ENCODE measurements at regions not wholly inside any gene's neighbourhood (a gene's known extent, or its start where the extent isn't known, plus 50 kb on each side); places are given as distances from the start of the nearest gene placed in this dataset.

GRCh38 chr13:40386586-40386985, 279.9 kb downstream of the FOXO1 start:
- Histone ChIP-seq H3K27me3 (ENCODE audit: control insufficient read depth, insufficient read depth, low read length) (peaks cover 3% of the 10 kb centered on the region), H3K4me3 (ENCODE audit: low read depth, low read length) (no peak overlapping the region), H3K9me3 (ENCODE audit: control insufficient read depth, insufficient read depth, low read length) (no peaks in the 10 kb centered on the region; the same call in 1 of the 2 replicates), H3K27ac (ENCODE audit: low read depth, low read length) (no peak overlapping the region)
- TF ChIP-seq CTCF (IDR thresholded peaks at IDR 0.05; ENCODE audit: low read depth, low read length) = no peak
- ChIA-PET POLR2A (no interaction called here), CTCF (no interaction called here)
- no peak for DNase-seq (ENCODE audit: low read depth, low spot score)

GRCh38 chr13:40387775-40388174, 278.7 kb downstream of the FOXO1 start:
- H3K27me3 ChIP-seq (ENCODE audit: control insufficient read depth, insufficient read depth, low read length) = peaks cover 3% of the 10 kb centered on the region
- POLR2A ChIA-PET = no interaction called here
- no peak for TF ChIP-seq CTCF (IDR thresholded peaks at IDR 0.05; ENCODE audit: low read depth, low read length)
- CTCF ChIA-PET = no interaction called here
- no peak overlapping the region for H3K27ac ChIP-seq (ENCODE audit: low read depth, low read length)
- DNase-seq (ENCODE audit: low read depth, low spot score) = no peak
- H3K9me3 ChIP-seq (ENCODE audit: control insufficient read depth, insufficient read depth, low read length) = no peaks in the 10 kb centered on the region; the same call in 1 of the 2 replicates
- no peak overlapping the region for H3K4me3 ChIP-seq (ENCODE audit: low read depth, low read length)

GRCh38 chr13:40388617-40389016, 277.8 kb downstream of the FOXO1 start:
- no peak overlapping the region for H3K27ac ChIP-seq (ENCODE audit: low read depth, low read length)
- CTCF ChIA-PET = no interaction called here
- H3K27me3 ChIP-seq (ENCODE audit: control insufficient read depth, insufficient read depth, low read length) = peaks cover 3% of the 10 kb centered on the region
- POLR2A ChIA-PET = no interaction called here
- no peak for DNase-seq (ENCODE audit: low read depth, low spot score)
- no peaks in the 10 kb centered on the region for H3K9me3 ChIP-seq (ENCODE audit: control insufficient read depth, insufficient read depth, low read length)
- TF ChIP-seq CTCF (IDR thresholded peaks at IDR 0.05; ENCODE audit: low read depth, low read length) = no peak
- no peak overlapping the region for H3K4me3 ChIP-seq (ENCODE audit: low read depth, low read length)

GRCh38 chr13:40389081-40389641, 277.3 kb downstream of the FOXO1 start:
- H3K9me3 ChIP-seq (ENCODE audit: control insufficient read depth, insufficient read depth, low read length) = no peaks in the 10 kb centered on the region
- no peak for TF ChIP-seq CTCF (IDR thresholded peaks at IDR 0.05; ENCODE audit: low read depth, low read length)
- H3K4me3 ChIP-seq (ENCODE audit: low read depth, low read length) = no peak overlapping the region
- ChIA-PET POLR2A (no interaction called here), CTCF (no interaction called here)
- no peak overlapping the region for H3K27ac ChIP-seq (ENCODE audit: low read depth, low read length)
- no peak for DNase-seq (ENCODE audit: low read depth, low spot score)
- peaks cover 3% of the 10 kb centered on the region for H3K27me3 ChIP-seq (ENCODE audit: control insufficient read depth, insufficient read depth, low read length)

DNA sequence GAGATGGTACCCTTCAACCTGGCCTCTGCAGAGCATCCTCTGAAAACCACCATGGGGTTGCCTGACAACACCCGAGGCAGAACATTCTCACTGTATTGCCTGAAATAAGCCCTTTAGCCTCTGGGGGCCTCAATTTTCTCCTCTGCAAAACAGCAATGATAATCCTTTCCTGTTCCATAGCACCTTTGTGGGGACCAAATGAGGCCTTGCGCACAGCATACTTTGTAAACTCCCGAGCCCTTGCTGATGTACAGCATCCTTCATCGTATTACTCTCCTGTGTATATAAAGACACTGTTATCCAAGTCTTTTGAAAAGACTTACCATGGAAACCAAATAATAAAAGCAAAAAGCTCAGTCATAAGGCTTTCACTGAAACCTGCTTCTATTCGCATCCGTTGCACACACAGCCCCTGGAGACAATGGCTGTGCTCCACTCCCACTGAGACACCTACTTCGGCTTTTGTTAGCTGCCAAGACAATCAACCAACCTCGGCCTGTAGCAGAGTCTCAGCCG, 276.0 kb downstream of the FOXO1 start:
- H3K27me3 ChIP-seq (ENCODE audit: control insufficient read depth, insufficient read depth, low read length) = peaks cover 3% of the 10 kb centered on the region
- no peak overlapping the region for H3K4me3 ChIP-seq (ENCODE audit: low read depth, low read length)
- H3K9me3 ChIP-seq (ENCODE audit: control insufficient read depth, insufficient read depth, low read length) = no peaks in the 10 kb centered on the region
- DNase-seq (ENCODE audit: low read depth, low spot score) = no peak
- no peak overlapping the region for H3K27ac ChIP-seq (ENCODE audit: low read depth, low read length)
- POLR2A ChIA-PET = no interaction called here
- no peak for TF ChIP-seq CTCF (IDR thresholded peaks at IDR 0.05; ENCODE audit: low read depth, low read length)
- CTCF ChIA-PET = no interaction called here

Measured in AG04450 (cell line).